HL-60 (cell line): ENCODE measurements at regions not wholly inside any gene's neighbourhood (a gene's known extent, or its start where the extent isn't known, plus 50 kb on each side); places are given as distances from the start of the nearest gene placed in this dataset.

ENCODE experiments used
- DNase-seq, 2 experiments: peaks; one replicate each; pipeline ENCODE4 v3.0.0-alpha.2; 2010 to 2020; ENCODE audit warnings: low read depth in 1 of 2, low spot score in 1 of 2
- H3K27ac ChIP-seq: fragments of 250-450 bp; sonication (Bioruptor Pico); replicated peaks from 2 replicates; pipeline ENCODE4 v1.5.1; 2020; ENCODE audit warnings: mild to moderate bottlenecking, moderate library complexity
- H3K27me3 ChIP-seq: fragments of 250-450 bp; sonication (Bioruptor Pico); 2 replicates; pipeline ENCODE4 v1.5.1; 2021; ENCODE audit warnings: mild to moderate bottlenecking, moderate library complexity; ENCODE audit not compliant: insufficient read depth, poor library complexity, severe bottlenecking
- H3K4me3 ChIP-seq: replicated peaks from 2 replicates; pipeline ENCODE4 v1.5.1; 2011; ENCODE audit warnings: mild to moderate bottlenecking, control low read depth, low read length; ENCODE audit not compliant: insufficient read depth
- GABPA ChIP-seq: IDR thresholded peaks from 2 replicates; pipeline ENCODE4 v1.6.1; 2012; ENCODE audit warnings: low read depth
- POLR2AphosphoS5 ChIP-seq: IDR thresholded peaks from 2 replicates; pipeline ENCODE4 v1.6.1; 2012; ENCODE audit warnings: low read depth
- SPI1 ChIP-seq: IDR thresholded peaks from 2 replicates; pipeline ENCODE4 v1.6.1; 2012; ENCODE audit warnings: low read depth, mild to moderate bottlenecking, borderline replicate concordance
- TF ChIP-seq, protein P1 (sequence below): IDR thresholded peaks from one replicate; pipeline ENCODE4 v1.5.1; 2011; ENCODE audit warnings: low read length, control low read depth, inconsistent platforms; ENCODE audit not compliant: insufficient read depth
- TF ChIP-seq, protein P2 (sequence below): IDR thresholded peaks from 2 replicates; pipeline ENCODE4 v1.6.1; 2012; ENCODE audit warnings: low read depth; ENCODE audit not compliant: insufficient replicate concordance

DNA sequence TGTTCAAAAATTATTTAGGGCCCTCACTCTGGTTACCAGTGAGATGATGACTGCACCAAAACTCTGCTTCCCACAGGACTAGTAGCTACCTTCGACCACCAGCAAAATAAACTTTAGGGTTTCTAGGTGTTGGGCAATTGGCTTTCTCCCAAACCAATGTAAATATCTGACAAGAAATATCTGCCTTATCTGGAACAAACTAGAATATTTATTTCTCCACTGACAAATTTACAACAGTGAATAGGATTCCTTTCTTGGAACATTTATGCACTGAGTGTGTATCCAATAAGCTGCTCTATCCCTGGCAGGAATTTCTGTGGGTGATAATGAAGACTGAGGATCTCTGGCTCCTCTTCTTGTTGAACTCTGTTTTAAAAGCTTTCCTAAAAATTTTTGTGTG is 148.6 kb downstream of the SLC6A15 start:
- no peak for DNase-seq
- TF ChIP-seq, protein P1, sequence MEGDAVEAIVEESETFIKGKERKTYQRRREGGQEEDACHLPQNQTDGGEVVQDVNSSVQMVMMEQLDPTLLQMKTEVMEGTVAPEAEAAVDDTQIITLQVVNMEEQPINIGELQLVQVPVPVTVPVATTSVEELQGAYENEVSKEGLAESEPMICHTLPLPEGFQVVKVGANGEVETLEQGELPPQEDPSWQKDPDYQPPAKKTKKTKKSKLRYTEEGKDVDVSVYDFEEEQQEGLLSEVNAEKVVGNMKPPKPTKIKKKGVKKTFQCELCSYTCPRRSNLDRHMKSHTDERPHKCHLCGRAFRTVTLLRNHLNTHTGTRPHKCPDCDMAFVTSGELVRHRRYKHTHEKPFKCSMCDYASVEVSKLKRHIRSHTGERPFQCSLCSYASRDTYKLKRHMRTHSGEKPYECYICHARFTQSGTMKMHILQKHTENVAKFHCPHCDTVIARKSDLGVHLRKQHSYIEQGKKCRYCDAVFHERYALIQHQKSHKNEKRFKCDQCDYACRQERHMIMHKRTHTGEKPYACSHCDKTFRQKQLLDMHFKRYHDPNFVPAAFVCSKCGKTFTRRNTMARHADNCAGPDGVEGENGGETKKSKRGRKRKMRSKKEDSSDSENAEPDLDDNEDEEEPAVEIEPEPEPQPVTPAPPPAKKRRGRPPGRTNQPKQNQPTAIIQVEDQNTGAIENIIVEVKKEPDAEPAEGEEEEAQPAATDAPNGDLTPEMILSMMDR: no peak
- TF ChIP-seq, protein P2, sequence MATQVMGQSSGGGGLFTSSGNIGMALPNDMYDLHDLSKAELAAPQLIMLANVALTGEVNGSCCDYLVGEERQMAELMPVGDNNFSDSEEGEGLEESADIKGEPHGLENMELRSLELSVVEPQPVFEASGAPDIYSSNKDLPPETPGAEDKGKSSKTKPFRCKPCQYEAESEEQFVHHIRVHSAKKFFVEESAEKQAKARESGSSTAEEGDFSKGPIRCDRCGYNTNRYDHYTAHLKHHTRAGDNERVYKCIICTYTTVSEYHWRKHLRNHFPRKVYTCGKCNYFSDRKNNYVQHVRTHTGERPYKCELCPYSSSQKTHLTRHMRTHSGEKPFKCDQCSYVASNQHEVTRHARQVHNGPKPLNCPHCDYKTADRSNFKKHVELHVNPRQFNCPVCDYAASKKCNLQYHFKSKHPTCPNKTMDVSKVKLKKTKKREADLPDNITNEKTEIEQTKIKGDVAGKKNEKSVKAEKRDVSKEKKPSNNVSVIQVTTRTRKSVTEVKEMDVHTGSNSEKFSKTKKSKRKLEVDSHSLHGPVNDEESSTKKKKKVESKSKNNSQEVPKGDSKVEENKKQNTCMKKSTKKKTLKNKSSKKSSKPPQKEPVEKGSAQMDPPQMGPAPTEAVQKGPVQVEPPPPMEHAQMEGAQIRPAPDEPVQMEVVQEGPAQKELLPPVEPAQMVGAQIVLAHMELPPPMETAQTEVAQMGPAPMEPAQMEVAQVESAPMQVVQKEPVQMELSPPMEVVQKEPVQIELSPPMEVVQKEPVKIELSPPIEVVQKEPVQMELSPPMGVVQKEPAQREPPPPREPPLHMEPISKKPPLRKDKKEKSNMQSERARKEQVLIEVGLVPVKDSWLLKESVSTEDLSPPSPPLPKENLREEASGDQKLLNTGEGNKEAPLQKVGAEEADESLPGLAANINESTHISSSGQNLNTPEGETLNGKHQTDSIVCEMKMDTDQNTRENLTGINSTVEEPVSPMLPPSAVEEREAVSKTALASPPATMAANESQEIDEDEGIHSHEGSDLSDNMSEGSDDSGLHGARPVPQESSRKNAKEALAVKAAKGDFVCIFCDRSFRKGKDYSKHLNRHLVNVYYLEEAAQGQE: no peak
- TF ChIP-seq POLR2AphosphoS5 (no peak), GABPA (no peak), SPI1 (no peak)

DNA sequence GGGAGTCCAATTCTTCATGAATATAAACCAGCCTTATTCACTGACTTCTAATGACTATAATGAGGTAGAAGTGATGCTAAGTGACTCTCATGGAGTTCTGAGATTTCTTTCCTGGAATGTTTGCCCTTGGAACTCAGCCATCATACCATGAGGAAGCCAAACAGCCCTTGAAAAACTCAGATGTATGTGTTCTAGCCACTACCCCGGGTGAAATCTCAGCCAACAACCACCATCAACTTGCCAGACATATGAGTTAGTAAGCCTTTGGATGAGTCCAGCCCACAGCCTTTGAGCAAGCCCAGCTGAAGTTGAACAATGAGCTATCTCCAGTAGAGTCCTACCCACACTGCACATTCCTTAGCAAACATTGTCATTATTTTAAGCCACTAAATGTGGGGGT is 149.5 kb downstream of the SLC6A15 start:
- H3K27ac ChIP-seq: no peak overlapping the region
- H3K27me3 ChIP-seq: no peaks in the 10 kb centered on the region
- TF ChIP-seq, protein P2: no peak
- TF ChIP-seq SPI1: no peak
- no peak for TF ChIP-seq GABPA
- TF ChIP-seq, protein P1: no peak
- TF ChIP-seq POLR2AphosphoS5: no peak
- H3K4me3 ChIP-seq: no peak overlapping the region
- DNase-seq: no peak

More for the DNA sequence above, 148.6 kb downstream of the SLC6A15 start:
- Histone ChIP-seq H3K27ac (no peak overlapping the region), H3K27me3 (no peaks in the 10 kb centered on the region), H3K4me3 (no peak overlapping the region)

DNA sequence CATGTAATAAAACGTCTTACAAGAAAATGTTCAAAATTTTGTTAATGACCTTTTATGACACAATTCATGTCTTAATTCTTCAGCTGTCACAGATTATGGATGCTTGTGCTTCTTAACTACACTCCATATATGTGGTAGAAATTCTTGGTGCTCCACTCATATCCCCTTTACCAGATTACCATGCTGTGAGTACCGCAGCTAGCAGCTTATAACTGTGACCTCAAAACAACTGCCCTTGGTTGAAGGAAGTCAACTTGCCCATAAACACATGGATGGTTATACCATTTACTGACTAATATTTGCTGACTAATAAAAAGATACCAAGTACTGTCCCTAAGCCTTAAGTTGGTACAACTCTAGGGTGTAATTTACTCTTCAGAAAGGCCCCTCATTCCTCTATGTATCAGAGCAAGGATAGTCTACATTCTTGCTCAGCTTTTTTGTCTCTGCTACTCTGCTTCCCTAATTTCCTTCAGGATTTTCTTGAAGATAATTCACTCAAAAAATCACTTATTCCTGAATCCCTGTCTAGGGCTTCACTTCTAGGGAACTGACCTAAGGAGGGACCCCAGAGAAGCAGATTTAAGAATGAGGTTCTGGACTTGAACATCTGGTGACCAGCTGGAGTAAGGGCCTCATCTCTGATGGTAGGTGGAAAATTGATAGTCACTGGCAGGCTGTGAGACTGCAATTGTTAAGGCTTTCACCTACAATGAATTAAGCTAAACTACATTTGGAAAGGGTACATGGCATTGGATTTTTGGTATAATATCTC is 152.3 kb downstream of the SLC6A15 start:
- Histone ChIP-seq H3K4me3 (no peak overlapping the region), H3K27me3 (no peaks in the 10 kb centered on the region), H3K27ac (no peak overlapping the region)
- DNase-seq: no peak
- no peak for TF ChIP-seq POLR2AphosphoS5
- no peak for TF ChIP-seq SPI1
- TF ChIP-seq GABPA: no peak
- TF ChIP-seq, protein P1: no peak
- TF ChIP-seq, protein P2: no peak
